ENCODE measurements at regions not wholly inside any gene's neighbourhood (a gene's known extent, or its start where the extent isn't known, plus 50 kb on each side); places are given as distances from the start of the nearest gene placed in this dataset.

DNA sequence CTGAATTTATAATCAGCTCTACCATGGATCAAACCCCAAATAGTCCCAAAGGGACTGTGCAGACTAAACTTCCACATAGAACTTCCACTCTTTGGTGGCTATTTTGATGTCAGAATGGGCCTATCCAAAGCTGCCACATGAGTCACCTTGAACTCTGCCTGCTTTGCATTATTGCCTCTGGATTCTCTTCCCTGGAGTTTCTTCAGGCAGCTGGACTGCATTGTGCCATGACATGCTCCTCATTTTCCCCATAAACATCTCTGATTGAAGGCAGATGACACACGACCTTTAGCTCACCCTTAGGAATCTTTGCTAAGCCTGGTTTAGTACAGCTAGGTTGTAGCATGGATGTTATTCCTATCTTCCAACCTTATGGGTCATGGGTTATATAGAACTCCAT, 251.7 kb downstream of the FZD1 start:
- Histone ChIP-seq H3K9me3 (ENCODE audit: control insufficient read depth, insufficient read depth, low read length) (no peaks in the 10 kb centered on the region), H3K27ac (ENCODE audit: low read length) (no peak overlapping the region), H3K4me1 (ENCODE audit: control insufficient read depth, insufficient read depth, low read length) (no peaks in the 10 kb centered on the region), H3K4me3 (ENCODE audit: low read length) (no peak overlapping the region), H3K27me3 (ENCODE audit: control insufficient read depth, insufficient read depth, low read length) (no peaks in the 10 kb centered on the region), H3K36me3 (ENCODE audit: control insufficient read depth, insufficient read depth, low read length) (no peaks in the 10 kb centered on the region)
- DNase-seq (ENCODE audit: low read depth, low spot score): no peak
- WGBS (ENCODE audit: insufficient coverage, insufficient read length): no CpG with 5 or more reads among the region's 1 CpG

DNA sequence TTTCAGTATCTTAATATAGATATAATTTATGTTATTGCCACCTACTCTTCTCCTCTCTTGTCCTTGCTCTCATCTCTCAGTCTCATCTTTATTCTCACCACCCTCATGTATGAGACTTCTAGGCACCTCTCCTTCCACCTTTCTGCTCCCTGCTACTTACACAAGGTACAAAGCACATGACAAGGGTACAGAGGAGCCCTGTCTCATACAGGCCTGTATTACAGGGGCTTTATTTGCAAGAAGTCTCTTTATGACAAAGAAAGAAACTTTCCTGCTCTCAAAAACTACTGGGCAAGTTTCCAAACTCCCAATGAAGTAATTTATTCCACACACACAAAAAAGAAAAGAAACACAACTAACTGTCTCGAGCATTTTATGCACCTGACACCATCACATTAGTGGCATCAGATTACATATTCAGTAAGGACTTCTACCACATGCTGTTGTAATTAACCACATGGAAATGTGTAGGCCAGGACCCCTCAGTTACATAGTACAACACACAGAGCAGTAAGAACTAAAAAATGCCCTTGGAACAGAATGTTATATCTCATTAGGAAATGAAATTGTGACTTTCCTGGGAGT, 253.1 kb downstream of the FZD1 start:
- no peak overlapping the region for H3K4me3 ChIP-seq (ENCODE audit: low read length)
- no peaks in the 10 kb centered on the region for H3K9me3 ChIP-seq (ENCODE audit: control insufficient read depth, insufficient read depth, low read length)
- no peaks in the 10 kb centered on the region for H3K36me3 ChIP-seq (ENCODE audit: control insufficient read depth, insufficient read depth, low read length)
- no peaks in the 10 kb centered on the region for H3K4me1 ChIP-seq (ENCODE audit: control insufficient read depth, insufficient read depth, low read length)
- H3K27ac ChIP-seq (ENCODE audit: low read length): no peak overlapping the region
- DNase-seq (ENCODE audit: low read depth, low spot score): no peak
- no peaks in the 10 kb centered on the region for H3K27me3 ChIP-seq (ENCODE audit: control insufficient read depth, insufficient read depth, low read length)
- no CpG with 5 or more reads among the region's 1 CpG for WGBS (ENCODE audit: insufficient coverage, insufficient read length)

DNA sequence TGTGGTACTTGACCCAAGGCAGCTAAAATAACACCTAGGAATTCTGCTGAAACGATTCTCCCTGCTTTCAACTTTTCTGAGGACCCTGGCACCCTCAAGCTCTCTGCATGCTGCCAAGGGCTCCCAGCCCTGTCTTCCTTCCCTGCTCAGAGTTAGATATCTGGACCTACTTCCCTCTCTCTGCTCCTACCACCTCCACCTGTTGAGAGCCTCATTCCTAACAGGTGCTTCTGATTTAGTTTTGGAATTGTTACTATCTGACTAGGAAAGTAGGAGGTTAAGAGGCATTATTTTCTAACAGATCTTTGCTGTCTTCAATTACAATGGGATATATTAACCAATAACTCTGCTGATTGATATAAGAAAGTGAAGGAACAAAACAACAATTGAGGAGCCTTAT, 253.8 kb downstream of the FZD1 start:
- Histone ChIP-seq H3K4me1 (ENCODE audit: control insufficient read depth, insufficient read depth, low read length) (no peaks in the 10 kb centered on the region), H3K36me3 (ENCODE audit: control insufficient read depth, insufficient read depth, low read length) (no peaks in the 10 kb centered on the region), H3K4me3 (ENCODE audit: low read length) (no peak overlapping the region), H3K9me3 (ENCODE audit: control insufficient read depth, insufficient read depth, low read length) (no peaks in the 10 kb centered on the region), H3K27ac (ENCODE audit: low read length) (no peak overlapping the region), H3K27me3 (ENCODE audit: control insufficient read depth, insufficient read depth, low read length) (no peaks in the 10 kb centered on the region)
- no peak for DNase-seq (ENCODE audit: low read depth, low spot score)
- no CpG with 5 or more reads among the region's 1 CpG for WGBS (ENCODE audit: insufficient coverage, insufficient read length)

DNA sequence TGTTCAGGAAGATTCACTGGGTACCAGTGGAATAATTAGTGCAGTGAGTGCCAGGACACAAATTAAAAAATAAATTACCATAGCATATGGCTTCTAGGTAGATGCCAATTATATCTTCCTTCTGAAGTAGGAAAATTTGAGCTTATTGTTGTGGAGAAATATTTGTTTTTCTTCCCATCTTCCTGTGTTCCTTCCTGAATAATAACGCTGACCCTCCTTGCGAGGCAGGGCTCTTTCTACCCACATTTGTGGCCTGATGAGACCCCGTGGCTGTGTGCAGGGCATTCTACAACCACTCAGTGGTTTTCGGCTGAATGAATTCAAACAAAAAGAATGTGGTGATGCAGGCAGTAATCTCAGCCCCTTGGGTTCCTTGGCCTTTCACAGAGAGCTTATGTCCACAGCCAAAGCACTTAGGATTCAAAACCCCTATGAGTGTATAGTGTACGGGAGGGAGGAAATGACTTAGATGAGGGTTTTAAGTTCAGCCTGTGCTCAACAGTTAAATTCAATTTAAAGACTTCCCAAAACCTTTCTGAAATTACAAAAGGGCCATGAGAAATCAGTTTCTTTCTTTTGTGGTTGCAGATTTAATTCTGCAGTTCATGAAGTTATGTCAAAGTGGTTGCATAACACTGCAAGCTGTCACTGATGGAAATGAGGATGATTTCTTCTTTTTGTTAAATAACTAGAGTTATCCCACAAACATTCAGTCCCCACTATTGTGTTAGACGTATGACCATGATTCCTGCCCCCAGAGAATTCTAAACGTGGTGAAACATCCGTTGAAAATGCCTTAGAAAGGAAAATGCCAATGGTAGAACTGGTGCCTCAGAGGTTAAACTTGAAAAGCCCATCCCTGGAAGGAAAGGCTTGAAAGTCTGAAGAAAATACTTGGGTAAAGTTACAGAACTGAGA, 255.3 kb downstream of the FZD1 start:
- no peak for DNase-seq (ENCODE audit: low read depth, low spot score)
- Histone ChIP-seq H3K27ac (ENCODE audit: low read length) (no peak overlapping the region), H3K36me3 (ENCODE audit: control insufficient read depth, insufficient read depth, low read length) (no peaks in the 10 kb centered on the region), H3K9me3 (ENCODE audit: control insufficient read depth, insufficient read depth, low read length) (no peaks in the 10 kb centered on the region), H3K4me1 (ENCODE audit: control insufficient read depth, insufficient read depth, low read length) (no peaks in the 10 kb centered on the region), H3K4me3 (ENCODE audit: low read length) (no peak overlapping the region), H3K27me3 (ENCODE audit: control insufficient read depth, insufficient read depth, low read length) (no peaks in the 10 kb centered on the region)
- no CpG with 5 or more reads among the region's 8 CpGs for WGBS (ENCODE audit: insufficient coverage, insufficient read length)

DNA sequence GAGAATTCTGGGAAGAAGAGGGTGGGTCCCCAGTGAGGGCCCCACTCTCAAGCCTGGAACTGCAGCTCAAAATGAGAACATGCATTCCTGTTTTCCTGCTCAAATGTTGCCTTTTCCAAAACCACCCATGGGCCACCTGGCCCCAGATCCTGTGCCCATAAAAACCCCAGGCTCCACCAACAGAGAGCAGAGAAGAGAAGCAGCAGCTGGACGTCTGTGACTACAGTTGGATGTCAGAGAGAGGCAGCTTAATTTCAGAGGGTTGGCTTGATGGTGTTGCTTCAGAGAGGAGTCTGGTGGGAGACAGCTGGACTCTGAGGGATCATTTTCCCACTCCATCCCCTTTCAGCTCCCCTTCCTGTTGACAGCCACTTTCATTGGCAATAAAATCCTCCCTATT, 256.4 kb downstream of the FZD1 start:
- DNase-seq (ENCODE audit: low read depth, low spot score): no peak
- Histone ChIP-seq H3K36me3 (ENCODE audit: control insufficient read depth, insufficient read depth, low read length) (no peaks in the 10 kb centered on the region), H3K4me3 (ENCODE audit: low read length) (no peak overlapping the region), H3K9me3 (ENCODE audit: control insufficient read depth, insufficient read depth, low read length) (no peaks in the 10 kb centered on the region), H3K27ac (ENCODE audit: low read length) (no peak overlapping the region), H3K27me3 (ENCODE audit: control insufficient read depth, insufficient read depth, low read length) (no peaks in the 10 kb centered on the region), H3K4me1 (ENCODE audit: control insufficient read depth, insufficient read depth, low read length) (no peaks in the 10 kb centered on the region)
- WGBS (ENCODE audit: insufficient coverage, insufficient read length): no CpG with 5 or more reads among the region's 1 CpG

DNA sequence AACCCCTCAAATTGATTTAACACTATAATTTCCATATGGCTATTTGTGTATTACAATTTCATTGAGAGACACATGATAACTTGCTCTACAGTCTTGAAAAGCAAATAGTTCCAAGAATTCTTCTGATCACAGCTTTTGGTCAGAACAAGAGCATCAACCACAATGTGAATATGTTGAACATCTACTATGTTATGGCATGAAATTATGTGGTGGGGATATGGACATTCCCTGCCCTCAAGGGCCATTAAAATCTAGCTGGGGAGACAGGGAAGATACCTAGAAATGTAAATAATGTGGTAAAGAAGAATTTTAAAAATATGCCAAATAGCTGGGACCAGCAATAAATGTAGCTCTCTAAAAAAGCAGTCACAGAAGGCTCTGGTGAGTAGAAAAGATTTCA, 262.2 kb downstream of the FZD1 start:
- Histone ChIP-seq H3K27ac (ENCODE audit: low read length) (no peak overlapping the region), H3K4me3 (ENCODE audit: low read length) (no peak overlapping the region), H3K9me3 (ENCODE audit: control insufficient read depth, insufficient read depth, low read length) (no peaks in the 10 kb centered on the region; the same call in 1 of the 2 replicates), H3K36me3 (ENCODE audit: control insufficient read depth, insufficient read depth, low read length) (no peaks in the 10 kb centered on the region), H3K27me3 (ENCODE audit: control insufficient read depth, insufficient read depth, low read length) (no peaks in the 10 kb centered on the region), H3K4me1 (ENCODE audit: control insufficient read depth, insufficient read depth, low read length) (no peaks in the 10 kb centered on the region)
- no peak for DNase-seq (ENCODE audit: low read depth, low spot score)

DNA sequence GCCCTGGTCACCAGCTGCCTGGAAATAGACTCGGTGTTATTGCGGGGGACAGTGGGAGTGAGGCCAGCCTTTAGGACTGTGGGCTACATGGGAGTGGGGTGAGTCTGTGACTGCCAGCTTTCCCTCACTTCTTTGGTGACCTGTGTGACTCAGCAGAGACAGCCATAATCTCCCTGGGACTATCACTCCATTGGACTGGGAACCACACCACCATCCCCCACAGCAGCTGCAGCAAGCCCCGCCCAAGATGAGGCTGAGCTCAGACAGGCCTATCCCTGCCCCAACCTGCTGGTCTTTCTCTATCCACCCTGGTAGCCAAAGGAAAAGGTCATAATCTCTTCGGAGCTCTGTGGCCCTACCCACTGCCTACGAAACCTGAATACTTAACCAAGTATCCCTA, 263.2 kb downstream of the FZD1 start:
- H3K27ac ChIP-seq (ENCODE audit: low read length): no peak overlapping the region
- no CpG with 5 or more reads among the region's 5 CpGs for WGBS (ENCODE audit: insufficient coverage, insufficient read length)

DNA sequence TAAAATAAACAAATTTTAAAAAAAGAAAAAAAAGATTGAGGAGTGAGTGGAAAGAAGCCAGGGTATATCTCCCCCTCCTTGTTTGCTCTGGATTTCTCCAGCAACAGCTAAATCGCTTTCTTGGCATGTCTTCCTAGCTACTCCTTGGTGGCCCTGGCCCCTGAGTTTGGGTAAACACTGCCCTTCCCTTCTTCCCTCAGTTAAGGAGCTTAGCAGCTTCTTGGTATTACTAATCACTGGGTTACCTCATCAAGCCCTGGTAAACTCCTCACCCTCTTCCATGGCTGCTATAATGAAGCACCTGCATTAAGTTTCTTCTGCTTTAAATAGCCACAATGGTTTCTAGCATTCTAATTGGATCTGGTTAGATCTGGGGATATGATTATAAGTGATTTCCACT, 269.8 kb downstream of the FZD1 start:
- Histone ChIP-seq H3K27me3 (ENCODE audit: control insufficient read depth, insufficient read depth, low read length) (no peaks in the 10 kb centered on the region), H3K9me3 (ENCODE audit: control insufficient read depth, insufficient read depth, low read length) (no peaks in the 10 kb centered on the region), H3K4me1 (ENCODE audit: control insufficient read depth, insufficient read depth, low read length) (no peaks in the 10 kb centered on the region), H3K27ac (ENCODE audit: low read length) (no peak overlapping the region), H3K4me3 (ENCODE audit: low read length) (no peak overlapping the region), H3K36me3 (ENCODE audit: control insufficient read depth, insufficient read depth, low read length) (no peaks in the 10 kb centered on the region)
- no peak for DNase-seq (ENCODE audit: low read depth, low spot score)
- WGBS (ENCODE audit: insufficient coverage, insufficient read length): no CpG with 5 or more reads among the region's 1 CpG

More for the DNA sequence above, 263.2 kb downstream of the FZD1 start:
- Histone ChIP-seq H3K4me3 (ENCODE audit: low read length) (no peak overlapping the region), H3K9me3 (ENCODE audit: control insufficient read depth, insufficient read depth, low read length) (no peaks in the 10 kb centered on the region; the same call in 1 of the 2 replicates), H3K4me1 (ENCODE audit: control insufficient read depth, insufficient read depth, low read length) (no peaks in the 10 kb centered on the region), H3K27me3 (ENCODE audit: control insufficient read depth, insufficient read depth, low read length) (no peaks in the 10 kb centered on the region), H3K36me3 (ENCODE audit: control insufficient read depth, insufficient read depth, low read length) (no peaks in the 10 kb centered on the region)
- no peak for DNase-seq (ENCODE audit: low read depth, low spot score)

DNA sequence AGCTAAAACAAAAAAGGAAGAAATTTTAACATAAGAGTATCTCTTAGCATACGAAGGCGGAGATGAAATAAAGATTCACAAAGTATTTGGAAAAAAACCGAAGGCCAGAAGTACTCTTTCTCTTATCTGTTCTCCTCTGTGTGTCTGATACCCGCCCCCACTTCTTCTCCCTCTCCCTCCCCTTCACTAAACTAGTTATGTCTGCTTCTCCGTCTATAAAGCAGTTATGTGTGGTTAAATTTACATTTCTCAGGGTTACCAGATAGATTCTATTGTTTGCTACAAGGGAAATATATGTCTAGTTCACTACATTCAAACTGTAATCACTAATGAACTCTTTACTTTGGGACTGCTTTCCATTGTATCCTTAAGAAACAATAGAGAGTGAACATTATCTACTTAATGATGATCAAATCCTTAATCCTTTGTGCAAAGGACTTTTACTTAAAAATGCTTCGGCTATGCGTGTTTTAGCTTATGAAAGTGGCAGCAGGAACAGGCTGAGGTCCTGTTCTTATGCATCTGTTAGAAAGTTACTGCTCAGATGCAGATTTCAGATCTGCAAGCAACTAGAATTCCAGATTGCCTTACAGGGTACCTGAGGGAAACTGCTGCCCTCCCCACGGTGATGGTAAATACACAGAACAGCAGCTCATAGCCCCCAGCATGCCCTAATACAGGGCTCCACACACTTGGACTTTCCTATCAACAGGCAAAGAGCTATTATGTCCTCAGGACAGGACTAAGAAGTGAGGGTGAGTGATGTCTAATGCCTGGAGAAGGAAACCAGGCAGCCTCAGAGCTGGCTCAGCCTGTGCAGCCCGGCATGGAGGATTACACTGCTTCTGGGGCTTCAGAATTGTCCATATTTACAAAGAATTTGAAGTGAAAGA, 273.3 kb downstream of the FZD1 start:
- no CpG with 5 or more reads among the region's 9 CpGs for WGBS (ENCODE audit: insufficient coverage, insufficient read length)
- no peaks in the 10 kb centered on the region for H3K27me3 ChIP-seq (ENCODE audit: control insufficient read depth, insufficient read depth, low read length)
- no peaks in the 10 kb centered on the region for H3K9me3 ChIP-seq (ENCODE audit: control insufficient read depth, insufficient read depth, low read length)
- no peaks in the 10 kb centered on the region for H3K4me1 ChIP-seq (ENCODE audit: control insufficient read depth, insufficient read depth, low read length)
- no peak overlapping the region for H3K4me3 ChIP-seq (ENCODE audit: low read length)
- no peak for DNase-seq (ENCODE audit: low read depth, low spot score)
- no peaks in the 10 kb centered on the region for H3K36me3 ChIP-seq (ENCODE audit: control insufficient read depth, insufficient read depth, low read length)
- no peak overlapping the region for H3K27ac ChIP-seq (ENCODE audit: low read length)

DNA sequence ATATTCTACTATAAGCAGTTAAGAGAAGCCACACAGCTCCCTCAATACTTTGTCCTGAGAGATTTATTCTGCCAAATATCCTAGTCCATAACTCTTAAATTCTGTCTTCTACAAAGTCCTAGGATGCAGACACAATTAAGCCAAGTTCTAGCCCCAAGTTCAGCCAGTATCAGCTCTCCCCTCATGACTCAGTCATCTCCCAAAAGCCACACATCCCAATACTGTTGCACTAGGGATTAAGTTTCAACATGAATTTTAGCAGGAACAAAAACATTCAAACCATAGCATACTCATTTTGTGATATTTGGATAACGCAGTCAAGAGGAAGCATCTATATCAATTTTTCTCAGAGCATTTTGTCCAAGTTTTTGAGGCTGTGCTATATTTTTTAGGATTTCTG, 277.4 kb downstream of the FZD1 start:
- Histone ChIP-seq H3K27ac (ENCODE audit: low read length) (no peak overlapping the region), H3K36me3 (ENCODE audit: control insufficient read depth, insufficient read depth, low read length) (no peaks in the 10 kb centered on the region), H3K4me3 (ENCODE audit: low read length) (no peak overlapping the region), H3K4me1 (ENCODE audit: control insufficient read depth, insufficient read depth, low read length) (no peaks in the 10 kb centered on the region), H3K9me3 (ENCODE audit: control insufficient read depth, insufficient read depth, low read length) (no peaks in the 10 kb centered on the region), H3K27me3 (ENCODE audit: control insufficient read depth, insufficient read depth, low read length) (no peaks in the 10 kb centered on the region)
- WGBS (ENCODE audit: insufficient coverage, insufficient read length): no CpG with 5 or more reads among the region's 1 CpG
- DNase-seq (ENCODE audit: low read depth, low spot score): no peak
